ENCODE measurements at regions not wholly inside any gene's neighbourhood (a gene's known extent, or its start where the extent isn't known, plus 50 kb on each side); places are given as distances from the start of the nearest gene placed in this dataset.

DNA sequence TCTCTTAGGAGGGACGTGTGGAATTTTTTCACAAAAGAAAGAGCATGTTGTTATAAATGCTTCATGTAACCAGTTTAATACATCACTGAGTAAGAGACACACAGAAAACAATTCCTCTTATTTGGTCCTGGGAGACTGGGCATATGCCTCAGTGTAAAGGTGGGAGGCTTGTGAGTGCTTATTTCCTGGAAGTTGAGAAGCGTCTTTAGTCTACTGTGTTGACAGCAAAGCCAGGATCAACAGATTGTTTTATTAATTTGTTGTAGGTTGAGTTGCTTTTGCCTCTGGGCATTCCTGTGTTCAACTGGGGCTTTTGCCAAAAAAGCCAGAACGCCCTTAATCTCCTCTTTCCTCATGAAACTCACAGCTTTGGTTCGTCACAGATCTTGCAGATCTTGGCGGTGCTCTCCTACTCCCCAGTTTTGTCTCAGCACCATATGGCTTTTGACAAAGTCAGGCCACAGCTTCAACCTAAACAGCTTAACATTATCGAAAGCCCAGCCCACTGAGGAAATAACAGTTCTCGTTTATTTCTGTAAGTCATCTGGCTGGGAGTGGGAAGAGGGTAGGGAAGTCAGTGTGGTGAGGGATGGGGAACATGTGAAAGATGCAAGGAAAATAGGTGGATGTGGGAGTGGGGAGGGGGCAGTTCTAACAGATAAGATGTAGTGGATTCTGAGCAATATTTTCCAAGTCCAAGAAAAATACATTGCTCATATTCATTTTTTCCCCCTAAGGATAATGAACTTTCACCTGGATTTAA, 227.2 kb downstream of the DACT1 start:
- Histone ChIP-seq H3K4me1 (replicated peaks) (no peaks in the 10 kb centered on the region), H3K9me3 (no peaks in the 10 kb centered on the region), H3K36me3 (no peaks in the 10 kb centered on the region), H3K27ac (no peak overlapping the region), H3K27me3 (replicated peaks; ENCODE audit: insufficient read depth) (no peaks in the 10 kb centered on the region), H3K4me3 (no peak overlapping the region)
- intact Hi-C loops (cut with DNase I) = no loop called here
- 44% methylated on average over 7 of the region's 7 CpGs for WGBS
- no peak for DNase-seq (ENCODE audit: low spot score)
- TF ChIP-seq POLR2A (IDR thresholded peaks at IDR 0.05) (no peak), POLR2AphosphoS5 (IDR thresholded peaks at IDR 0.05) (no peak)
- TF ChIP-seq, protein P1, sequence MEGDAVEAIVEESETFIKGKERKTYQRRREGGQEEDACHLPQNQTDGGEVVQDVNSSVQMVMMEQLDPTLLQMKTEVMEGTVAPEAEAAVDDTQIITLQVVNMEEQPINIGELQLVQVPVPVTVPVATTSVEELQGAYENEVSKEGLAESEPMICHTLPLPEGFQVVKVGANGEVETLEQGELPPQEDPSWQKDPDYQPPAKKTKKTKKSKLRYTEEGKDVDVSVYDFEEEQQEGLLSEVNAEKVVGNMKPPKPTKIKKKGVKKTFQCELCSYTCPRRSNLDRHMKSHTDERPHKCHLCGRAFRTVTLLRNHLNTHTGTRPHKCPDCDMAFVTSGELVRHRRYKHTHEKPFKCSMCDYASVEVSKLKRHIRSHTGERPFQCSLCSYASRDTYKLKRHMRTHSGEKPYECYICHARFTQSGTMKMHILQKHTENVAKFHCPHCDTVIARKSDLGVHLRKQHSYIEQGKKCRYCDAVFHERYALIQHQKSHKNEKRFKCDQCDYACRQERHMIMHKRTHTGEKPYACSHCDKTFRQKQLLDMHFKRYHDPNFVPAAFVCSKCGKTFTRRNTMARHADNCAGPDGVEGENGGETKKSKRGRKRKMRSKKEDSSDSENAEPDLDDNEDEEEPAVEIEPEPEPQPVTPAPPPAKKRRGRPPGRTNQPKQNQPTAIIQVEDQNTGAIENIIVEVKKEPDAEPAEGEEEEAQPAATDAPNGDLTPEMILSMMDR (IDR thresholded peaks at IDR 0.05) = no peak

DNA sequence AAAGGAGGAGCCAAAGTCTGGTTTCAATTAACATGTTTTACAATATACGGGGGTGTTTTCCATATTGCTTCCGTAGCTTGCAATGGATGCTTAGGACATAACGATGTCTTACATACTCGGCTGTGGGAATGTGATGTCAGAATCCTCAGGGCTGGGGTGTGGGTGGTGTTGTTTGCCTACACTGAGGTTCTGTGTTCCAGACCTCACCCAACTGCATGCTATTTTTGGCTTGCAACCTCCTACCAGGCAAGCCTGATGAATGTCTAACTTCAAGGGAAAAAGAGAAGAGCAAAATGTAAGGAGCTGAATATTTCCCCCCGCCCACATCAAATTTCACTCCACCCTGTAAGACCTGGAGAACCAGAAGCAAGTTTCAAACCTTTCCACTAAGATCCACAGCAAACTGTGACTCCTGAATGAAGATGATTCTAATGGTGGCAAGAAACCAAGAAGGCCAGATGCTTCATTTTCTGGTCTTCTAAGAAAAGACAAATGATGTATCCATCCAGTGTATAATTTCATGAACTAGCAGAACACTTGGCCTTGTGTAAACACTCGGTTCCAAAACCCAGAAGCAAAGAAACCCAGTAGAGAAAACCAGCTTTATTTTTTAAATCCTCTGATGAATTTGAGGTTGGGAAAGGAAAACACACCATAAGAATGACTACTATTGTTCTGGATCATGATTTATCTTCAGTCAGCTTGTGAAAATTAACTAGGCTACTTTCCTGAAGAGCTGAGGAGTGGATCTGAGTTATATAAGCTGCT, 227.9 kb downstream of the DACT1 start:
- 76% methylated on average over 6 of the region's 6 CpGs for WGBS
- intact Hi-C loops (cut with DNase I) = no loop called here
- no peak overlapping the region for H3K4me3 ChIP-seq
- H3K9me3 ChIP-seq = no peaks in the 10 kb centered on the region
- TF ChIP-seq POLR2A (IDR thresholded peaks at IDR 0.05) (no peak), POLR2AphosphoS5 (IDR thresholded peaks at IDR 0.05) (no peak)
- TF ChIP-seq, protein P1 (IDR thresholded peaks at IDR 0.05) = no peak
- H3K36me3 ChIP-seq = no peaks in the 10 kb centered on the region
- no peaks in the 10 kb centered on the region for H3K4me1 ChIP-seq (replicated peaks)
- H3K27me3 ChIP-seq (replicated peaks; ENCODE audit: insufficient read depth) = no peaks in the 10 kb centered on the region
- H3K27ac ChIP-seq = no peak overlapping the region
- DNase-seq (ENCODE audit: low spot score) = no peak

DNA sequence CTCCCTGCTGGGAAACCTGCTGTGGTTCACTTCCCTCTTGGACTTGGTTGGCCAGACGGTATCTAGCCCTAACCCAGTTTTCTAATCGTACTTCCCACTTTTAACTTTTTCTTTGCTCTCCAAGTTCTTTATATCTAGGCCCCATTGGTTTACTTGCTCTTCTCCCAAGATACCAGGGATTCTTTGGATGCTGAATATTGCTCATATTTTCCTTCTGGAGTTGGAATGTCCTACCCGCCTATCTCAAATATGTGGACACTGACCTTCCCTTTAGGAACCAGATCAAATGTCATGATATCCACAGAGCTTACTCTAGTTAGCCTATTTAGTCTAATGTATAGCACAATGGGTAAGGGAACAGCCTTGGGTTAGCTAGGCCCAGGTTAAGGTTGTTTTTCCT, 228.6 kb downstream of the DACT1 start:
- Histone ChIP-seq H3K9me3 (no peaks in the 10 kb centered on the region), H3K27me3 (replicated peaks; ENCODE audit: insufficient read depth) (no peaks in the 10 kb centered on the region), H3K27ac (no peak overlapping the region), H3K4me3 (no peak overlapping the region), H3K36me3 (no peaks in the 10 kb centered on the region), H3K4me1 (replicated peaks) (no peaks in the 10 kb centered on the region)
- 75% methylated on average over 3 of the region's 3 CpGs for WGBS
- DNase-seq (ENCODE audit: low spot score) = no peak
- intact Hi-C loops (cut with DNase I) = no loop called here
- TF ChIP-seq, protein P1 (IDR thresholded peaks at IDR 0.05) = no peak
- TF ChIP-seq POLR2AphosphoS5 (IDR thresholded peaks at IDR 0.05) (no peak), POLR2A (IDR thresholded peaks at IDR 0.05) (no peak)

DNA sequence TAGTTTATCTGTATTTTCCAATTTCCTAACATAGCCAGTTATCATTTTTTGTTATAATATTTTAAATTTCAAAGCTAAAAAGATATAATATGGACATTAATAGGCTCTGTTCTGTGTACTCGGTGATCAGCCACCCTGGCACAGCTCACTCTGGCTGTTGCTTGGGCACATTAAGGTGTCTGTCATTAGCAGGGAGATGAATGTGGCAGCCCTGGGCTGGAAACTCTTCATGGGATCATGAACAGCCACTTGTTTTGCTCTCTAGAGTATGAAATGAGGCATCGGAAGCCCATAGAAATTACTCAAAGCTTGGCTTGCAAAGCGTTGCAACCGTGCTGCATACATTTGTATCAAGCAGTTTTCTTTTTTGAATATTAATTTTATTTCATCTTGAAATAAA, 233.2 kb downstream of the DACT1 start:
- intact Hi-C loops (cut with DNase I) = no loop called here
- Histone ChIP-seq H3K27me3 (replicated peaks; ENCODE audit: insufficient read depth) (no peaks in the 10 kb centered on the region), H3K9me3 (no peaks in the 10 kb centered on the region), H3K36me3 (no peaks in the 10 kb centered on the region), H3K4me1 (replicated peaks) (no peaks in the 10 kb centered on the region), H3K4me3 (no peak overlapping the region), H3K27ac (no peak overlapping the region)
- TF ChIP-seq, protein P1 (IDR thresholded peaks at IDR 0.05) = no peak
- TF ChIP-seq POLR2A (IDR thresholded peaks at IDR 0.05) = no peak
- TF ChIP-seq POLR2AphosphoS5 (IDR thresholded peaks at IDR 0.05) = no peak
- no peak for DNase-seq (ENCODE audit: low spot score)
- WGBS = 90% methylated on average over 4 of the region's 4 CpGs

Measured in prostate gland (tissue), 2 donors.